NCI-H146 (cell line): ENCODE measurements at regions not wholly inside any gene's neighbourhood (a gene's known extent, or its start where the extent isn't known, plus 50 kb on each side); places are given as distances from the start of the nearest gene placed in this dataset.

ENCODE experiments used
- DNase-seq: peaks from one replicate; lab custom pipeline; 2025; lab: John Stamatoyannopoulos, UW

- no peak for DNase-seq
Observed at GRCh38 chr14:66196670-66197069, 289.5 kb upstream of the CCDC196 start.

- DNase-seq = no peak
Observed at GRCh38 chr14:66197276-66197675, 288.9 kb upstream of the CCDC196 start.

- no peak for DNase-seq
Observed at GRCh38 chr14:66206554-66206953, 279.6 kb upstream of the CCDC196 start.

- no peak for DNase-seq
Observed at GRCh38 chr14:66216763-66217162, 269.4 kb upstream of the CCDC196 start.

GRCh38 chr14:66219886-66220285 is 266.3 kb upstream of the CCDC196 start:
- DNase-seq = no peak

GRCh38 chr14:66224492-66225178 is 261.5 kb upstream of the CCDC196 start:
- no peak for DNase-seq

GRCh38 chr14:66225337-66225736 is 260.8 kb upstream of the CCDC196 start:
- DNase-seq = no peak

- DNase-seq = no peak
Observed at GRCh38 chr14:66228267-66228970, 257.8 kb upstream of the CCDC196 start.

- DNase-seq = no peak
Observed at GRCh38 chr14:66231820-66232219, 254.4 kb upstream of the CCDC196 start.

- DNase-seq = peak; percentile 50
Observed at GRCh38 chr14:66233591-66233990, 252.6 kb upstream of the CCDC196 start.

GRCh38 chr14:66234411-66234810 is 251.8 kb upstream of the CCDC196 start:
- peak; percentile 84 for DNase-seq

- no peak for DNase-seq
Observed at GRCh38 chr14:66237741-66238140, 248.4 kb upstream of the CCDC196 start.

GRCh38 chr14:66238969-66239368 is 247.2 kb upstream of the CCDC196 start:
- no peak for DNase-seq

GRCh38 chr14:66239589-66239988 is 246.6 kb upstream of the CCDC196 start:
- DNase-seq = peak; percentile 17

GRCh38 chr14:66240105-66240504 is 246.1 kb upstream of the CCDC196 start:
- no peak for DNase-seq

- DNase-seq = no peak
Observed at GRCh38 chr14:66242001-66242400, 244.2 kb upstream of the CCDC196 start.

- DNase-seq = no peak
Observed at GRCh38 chr14:66244834-66245233, 241.3 kb upstream of the CCDC196 start.

- DNase-seq = no peak
Observed at GRCh38 chr14:66247662-66248193, 238.4 kb upstream of the CCDC196 start.

- no peak for DNase-seq
Observed at GRCh38 chr14:66248256-66248655, 237.9 kb upstream of the CCDC196 start.

- peak; percentile 85 for DNase-seq
Observed at GRCh38 chr14:66249544-66249943, 236.6 kb upstream of the CCDC196 start.

GRCh38 chr14:66254038-66254437 is 232.1 kb upstream of the CCDC196 start:
- DNase-seq = no peak

- no peak for DNase-seq
Observed at GRCh38 chr14:66268802-66269334, 217.3 kb upstream of the CCDC196 start.

- DNase-seq = no peak
Observed at GRCh38 chr14:66272221-66272620, 213.9 kb upstream of the CCDC196 start.
